ENCODE measurements at regions not wholly inside any gene's neighbourhood (a gene's known extent, or its start where the extent isn't known, plus 50 kb on each side); places are given as distances from the start of the nearest gene placed in this dataset.

DNA sequence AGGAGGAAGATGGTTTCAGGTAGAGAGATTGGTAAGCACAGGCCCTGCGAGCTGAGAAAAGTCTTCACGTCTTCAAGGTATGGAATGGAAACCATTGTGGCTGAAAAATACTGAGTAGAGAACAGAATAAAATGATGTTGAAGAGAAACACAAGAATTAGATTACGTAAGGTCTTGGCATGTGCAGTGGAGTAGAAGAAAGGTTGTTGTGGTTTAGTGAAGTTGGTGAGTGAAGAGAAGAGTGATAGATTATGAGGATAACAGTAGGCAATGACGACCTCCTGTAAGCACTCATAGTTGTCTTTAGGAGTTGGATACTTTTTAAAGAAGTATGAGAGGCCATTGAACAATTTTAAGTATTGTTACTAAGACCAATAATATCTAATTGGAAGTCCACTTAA lies 642.6 kb downstream of the PCDH7 start:
- H4K8ac ChIP-seq (ENCODE audit: extremely low read depth, insufficient read depth, low read length), result no peak overlapping the region
- H3K56ac ChIP-seq (replicated peaks; ENCODE audit: insufficient read length, low read depth, low read length), result no peak overlapping the region
- no peak overlapping the region for H3K4me3 ChIP-seq (ENCODE audit: extremely low read depth in 1 of 4, insufficient read depth in 2 of 4, low read depth in 3 of 4, low read length in 4 of 4)
- no peaks in the 10 kb centered on the region for H3K23me2 ChIP-seq (ENCODE audit: low read depth, low read length)
- H3K27me3 ChIP-seq (replicated peaks in 1 of 4; ENCODE audit: control insufficient read depth in 3 of 4, extremely low read depth in 1 of 4, insufficient read depth in 3 of 4, low read length in 3 of 4), result no peaks in the 10 kb centered on the region
- no peaks in the 10 kb centered on the region for H3K79me1 ChIP-seq (ENCODE audit: low read depth, low read length)
- ChIA-PET POLR2A (ENCODE audit: partially characterized antibody) (interaction anchor here (0.6 kb wide), 1 partner anchor 37 kb away, joined by 3 read pairs; no protein-coding TSS in a partner anchor), CTCF (ENCODE audit: partially characterized antibody) (no interaction called here)
- H4K91ac ChIP-seq (replicated peaks; ENCODE audit: insufficient read length, low read length), result no peak overlapping the region
- H2AK5ac ChIP-seq (ENCODE audit: low read depth, low read length), result no peak overlapping the region
- H2BK20ac ChIP-seq (ENCODE audit: low read length), result no peak overlapping the region
- H3K4me1 ChIP-seq (replicated peaks in 1 of 4; ENCODE audit: control insufficient read depth in 3 of 4, insufficient read depth in 4 of 4, low read length in 3 of 4), result no peaks in the 10 kb centered on the region; a peak in 1 of 7 replicates
- DNase-seq (ENCODE audit: low read depth in 1 of 2, low spot score in 2 of 2) (no peak), FAIRE-seq (no peak)
- H2BK120ac ChIP-seq (replicated peaks; ENCODE audit: low read depth, low read length), result no peak overlapping the region
- H3K14ac ChIP-seq (ENCODE audit: insufficient read length), result no peak overlapping the region
- no peak overlapping the region for H3K4ac ChIP-seq (replicated peaks; ENCODE audit: insufficient read length, low read depth, low read length)
- no peaks in the 10 kb centered on the region for H4K20me1 ChIP-seq (replicated peaks in 1 of 2; ENCODE audit: control insufficient read depth in 1 of 2, insufficient read depth in 2 of 2, low read length in 2 of 2)
- peak overlapping the region; percentile 52; the same call in 1 of the 2 replicates for H2AFZ ChIP-seq (ENCODE audit: low read length)
- H4K5ac ChIP-seq (ENCODE audit: insufficient read length, low read depth, low read length), result no peak overlapping the region
- no peaks in the 10 kb centered on the region for H3K79me2 ChIP-seq (ENCODE audit: control insufficient read depth in 1 of 2, insufficient read depth in 2 of 2, low read length in 2 of 2)
- H2BK15ac ChIP-seq (ENCODE audit: low read length), result no peak overlapping the region
- no peak overlapping the region for H3K4me2 ChIP-seq (ENCODE audit: insufficient read depth in 1 of 2, low read depth in 2 of 2, low read length in 2 of 2)
- 91 to 100% methylated on average over 1 to 4 of the region's 4 CpGs for WGBS, 2 experiments (ENCODE audit: extremely low coverage in 1 of 2, insufficient coverage in 1 of 2, insufficient read length in 1 of 2, insufficient replicate concordance in 2 of 2, low coverage in 1 of 2, low lambda C conversion rate in 2 of 2, missing lambda C conversion rate in 1 of 2)
- H3K9ac ChIP-seq (replicated peaks in 1 of 4; ENCODE audit: extremely low read depth in 1 of 4, low read depth in 3 of 4, low read length in 3 of 4), result no peak overlapping the region
- no peak overlapping the region for H2BK5ac ChIP-seq (ENCODE audit: low read depth, low read length)
- no peak for TF ChIP-seq CEBPB (IDR thresholded peaks at IDR 0.05; ENCODE audit: low read depth, low read length)
- TF ChIP-seq BCL11A (IDR thresholded peaks at IDR 0.05; ENCODE audit: low read depth in 2 of 2, low read length in 2 of 2), result no peak
- no peak for TF ChIP-seq ASH2L (IDR thresholded peaks at IDR 0.05; ENCODE audit: low read length)
- no peak for TF ChIP-seq JUND (IDR thresholded peaks at IDR 0.05; ENCODE audit: low read length)
- no peaks in the 10 kb centered on the region for H3K36me3 ChIP-seq (ENCODE audit: control insufficient read depth in 2 of 4, insufficient read depth in 4 of 4, low read length in 3 of 4)
- H3K27ac ChIP-seq (ENCODE audit: low read depth, low read length), result no peak overlapping the region
- H3K18ac ChIP-seq (ENCODE audit: extremely low read depth, low read length), result no peak overlapping the region
- H2BK12ac ChIP-seq (ENCODE audit: low read depth, low read length), result no peak overlapping the region
- H3K23ac ChIP-seq (ENCODE audit: insufficient read length), result no peak overlapping the region
- H3K9me3 ChIP-seq (ENCODE audit: insufficient read depth in 2 of 2, low read depth in 1 of 2, low read length in 1 of 2), result no peaks in the 10 kb centered on the region; a peak in 1 of 4 replicates
